Smooth muscle cell (in vitro differentiated cells): ENCODE measurements at regions not wholly inside any gene's neighbourhood (a gene's known extent, or its start where the extent isn't known, plus 50 kb on each side); places are given as distances from the start of the nearest gene placed in this dataset.

Experiments
- DNase-seq: peaks from one replicate; lab custom pipeline; 2025; ENCODE audit not compliant: unreplicated experiment; lab: John Stamatoyannopoulos, UW
- H2AFZ ChIP-seq: fragments of 200-600 bp; sonication (generic); 2 replicates; pipeline ENCODE4 v1.6.0; 2016; ENCODE audit warnings: antibody characterized with exemption, low read depth, mild to moderate bottlenecking
- H3F3A ChIP-seq: fragments of 200-600 bp; sonication (generic); 2 replicates; pipeline ENCODE4 v1.6.0; 2017; ENCODE audit warnings: antibody characterized with exemption, low read depth
- H3K27ac ChIP-seq: fragments of 200-600 bp; sonication (generic); 2 replicates; pipeline ENCODE4 v1.5.1; 2016; ENCODE audit warnings: low read depth, mild to moderate bottlenecking
- H3K27me3 ChIP-seq: fragments of 200-600 bp; sonication (generic); 2 replicates; pipeline ENCODE4 v1.6.1; 2016; ENCODE audit warnings: low read depth, mild to moderate bottlenecking
- H3K36me3 ChIP-seq: fragments of 200-600 bp; sonication (generic); 2 replicates; pipeline ENCODE4 v1.5.1; 2016; ENCODE audit warnings: low read depth
- H3K4me1 ChIP-seq: fragments of 200-600 bp; sonication (generic); 2 replicates; pipeline ENCODE4 v1.5.1; 2016; ENCODE audit warnings: low read depth
- H3K4me2 ChIP-seq: fragments of 200-600 bp; sonication (generic); 2 replicates; pipeline ENCODE4 v1.6.0; 2016; ENCODE audit warnings: mild to moderate bottlenecking
- H3K4me3 ChIP-seq: fragments of 200-600 bp; sonication (generic); 2 replicates; pipeline ENCODE4 v1.5.1; 2016; ENCODE audit warnings: mild to moderate bottlenecking
- H3K79me2 ChIP-seq: fragments of 200-600 bp; sonication (generic); 2 replicates; pipeline ENCODE4 v1.6.0; 2016; ENCODE audit warnings: low read depth, mild to moderate bottlenecking
- H3K9ac ChIP-seq: fragments of 200-600 bp; sonication (generic); 2 replicates; pipeline ENCODE4 v1.6.0; 2016; ENCODE audit warnings: low read depth
- H3K9me3 ChIP-seq: fragments of 200-600 bp; sonication (generic); replicated peaks from 2 replicates; pipeline ENCODE4 v1.5.1; 2016; ENCODE audit warnings: low read depth
- H4K20me1 ChIP-seq: fragments of 200-600 bp; sonication (generic); 2 replicates; pipeline ENCODE4 v1.6.0; 2016; ENCODE audit warnings: low read depth
- CTCF ChIP-seq: fragments of 200-600 bp; sonication (generic); IDR thresholded peaks from 2 replicates; pipeline ENCODE4 v1.5.1; 2017; ENCODE audit warnings: borderline replicate concordance, mild to moderate bottlenecking, antibody characterized with exemption; ENCODE audit not compliant: insufficient read depth, poor library complexity, severe bottlenecking
- WGBS: methylation state at CpG from one replicate; pipeline ENCODE4 v1.1.7; 2016; ENCODE audit warnings: low lambda C conversion rate; 5-methylcytosine and 5-hydroxymethylcytosine counted together

GRCh38 chr9:18384066-18384465 lies 89.9 kb upstream of the ADAMTSL1 start:
- TF ChIP-seq CTCF, result no peak
- no peak overlapping the region for H3K27ac ChIP-seq
- H3K4me2 ChIP-seq, result no peak overlapping the region
- no peaks in the 10 kb centered on the region for H3K36me3 ChIP-seq
- WGBS, result 95% methylated on average over 4 of the region's 4 CpGs
- no peaks in the 10 kb centered on the region for H3F3A ChIP-seq
- H3K9me3 ChIP-seq, result no peaks in the 10 kb centered on the region
- no peaks in the 10 kb centered on the region for H4K20me1 ChIP-seq
- no peaks in the 10 kb centered on the region for H3K79me2 ChIP-seq
- H3K27me3 ChIP-seq, result no peaks in the 10 kb centered on the region
- H3K9ac ChIP-seq, result no peak overlapping the region
- no peak overlapping the region for H2AFZ ChIP-seq
- no peak for DNase-seq
- no peaks in the 10 kb centered on the region for H3K4me1 ChIP-seq
- H3K4me3 ChIP-seq, result no peak overlapping the region

- no peaks in the 10 kb centered on the region for H3K9me3 ChIP-seq
- DNase-seq, result no peak
- no peaks in the 10 kb centered on the region for H3F3A ChIP-seq
- no peaks in the 10 kb centered on the region for H3K27me3 ChIP-seq
- H3K4me2 ChIP-seq, result no peak overlapping the region
- no peak overlapping the region for H2AFZ ChIP-seq
- no peak overlapping the region for H3K27ac ChIP-seq
- H3K4me1 ChIP-seq, result no peaks in the 10 kb centered on the region
- H3K36me3 ChIP-seq, result no peaks in the 10 kb centered on the region
- TF ChIP-seq CTCF, result no peak
- H4K20me1 ChIP-seq, result no peaks in the 10 kb centered on the region
- H3K4me3 ChIP-seq, result no peak overlapping the region
- H3K79me2 ChIP-seq, result no peaks in the 10 kb centered on the region
- H3K9ac ChIP-seq, result no peak overlapping the region
- WGBS, result 82% methylated on average over 6 of the region's 6 CpGs
Measured at GRCh38 chr9:18385696-18386490, 88.1 kb upstream of the ADAMTSL1 start.

GRCh38 chr9:18390393-18390792 lies 83.6 kb upstream of the ADAMTSL1 start:
- 38% methylated on average over 4 of the region's 4 CpGs for WGBS
- H3K79me2 ChIP-seq, result no peaks in the 10 kb centered on the region
- no peaks in the 10 kb centered on the region for H4K20me1 ChIP-seq
- H3K27me3 ChIP-seq, result no peaks in the 10 kb centered on the region
- no peak for DNase-seq
- no peak overlapping the region for H3K9ac ChIP-seq
- H2AFZ ChIP-seq, result no peak overlapping the region
- no peaks in the 10 kb centered on the region for H3K9me3 ChIP-seq
- no peak overlapping the region for H3K4me3 ChIP-seq
- no peak for TF ChIP-seq CTCF
- no peak overlapping the region for H3K4me2 ChIP-seq
- H3K27ac ChIP-seq, result no peak overlapping the region
- H3K36me3 ChIP-seq, result no peaks in the 10 kb centered on the region
- H3F3A ChIP-seq, result peaks cover 6% of the 10 kb centered on the region
- H3K4me1 ChIP-seq, result no peaks in the 10 kb centered on the region
